Spleen (tissue), 11 donors: ENCODE measurements at regions not wholly inside any gene's neighbourhood (a gene's known extent, or its start where the extent isn't known, plus 50 kb on each side); places are given as distances from the start of the nearest gene placed in this dataset.

Experiments used
- DNase-seq: peaks from one replicate; pipeline ENCODE4 v3.0.0-alpha.2; 2020
- H3K27ac ChIP-seq, 8 donors: fragments of 200-600 bp; sonication (generic) in 7 of 8; 1 replicate in 4 of 8; 2 replicates in 4 of 8; pipeline versions ENCODE4 v1.5.0 to v1.8.0; 2016 to 2021; ENCODE audit warnings: inconsistent platforms in 4 of 8, mild to moderate bottlenecking in 4 of 8, moderate library complexity in 1 of 8
- H3K27me3 ChIP-seq, 7 donors: fragments of 200-600 bp; sonication (generic) in 6 of 7; replicated peaks in 1 of 7; 1 replicate in 4 of 7; 2 replicates in 3 of 7; pipeline versions ENCODE4 v1.5.0 to v1.8.0; 2016 to 2021; ENCODE audit warnings: inconsistent platforms in 3 of 7, mild to moderate bottlenecking in 1 of 7
- H3K36me3 ChIP-seq, 6 donors: fragments of 200-600 bp; sonication (generic) in 5 of 6; 1 replicate in 4 of 6; 2 replicates in 2 of 6; pipeline versions ENCODE4 v1.5.0 to v1.8.0; 2016 to 2021; ENCODE audit warnings: inconsistent platforms in 2 of 6
- H3K4me1 ChIP-seq, 6 donors: fragments of 200-600 bp; sonication (generic) in 5 of 6; 1 replicate in 3 of 6; 2 replicates in 3 of 6; pipeline versions ENCODE4 v1.5.0 to v1.8.0; 2016 to 2021; ENCODE audit warnings: inconsistent platforms in 3 of 6
- H3K4me3 ChIP-seq, 8 donors: fragments of 200-600 bp; sonication (generic) in 7 of 8; 1 replicate in 4 of 8; 2 replicates in 4 of 8; pipeline versions ENCODE4 v1.5.0 to v1.8.0; 2016 to 2021; ENCODE audit warnings: inconsistent platforms in 4 of 8, mild to moderate bottlenecking in 4 of 8, moderate library complexity in 2 of 8
- H3K9me3 ChIP-seq, 8 donors: fragments of 200-600 bp; sonication (generic) in 7 of 8; 1 replicate in 4 of 8; 2 replicates in 4 of 8; pipeline versions ENCODE4 v1.5.0 to v1.8.0; 2016 to 2021; ENCODE audit warnings: inconsistent platforms in 4 of 8
- POLR2A ChIP-seq, 3 donors: fragments of 450-650 bp; IDR thresholded peaks; one replicate each; pipeline ENCODE4 v1.5.1; 2017; ENCODE audit warnings: antibody characterized with exemption in 3 of 3, mild to moderate bottlenecking in 1 of 3
- POLR2AphosphoS5 ChIP-seq, 3 donors: sonication (generic); formaldehyde crosslinking; IDR thresholded peaks; one replicate each; pipeline ENCODE4 v1.5.1; 2017; ENCODE audit warnings: antibody characterized with exemption in 3 of 3
- WGBS, 5 donors: extraction: QIAGEN DNeasy Blood & Tissue Kit in 3 of 5; methylation state at CpG; one replicate each; pipeline versions ENCODE4 v1.1.5 to v1.1.7; 2013 to 2018; 5-methylcytosine and 5-hydroxymethylcytosine counted together
- intact Hi-C: fragments of 100-400 bp; cut with DNase I; formaldehyde crosslinking; loops from one replicate; pipeline ENCODE4 v1.15.0; 2023; ENCODE audit warnings: low total_unique reads
- TF ChIP-seq, protein P1 (sequence below), 11 experiments: fragments of 200-600 bp in 7 of 11; fragments of 450-650 bp in 4 of 11; sonication (generic) in 4 of 11; IDR thresholded peaks in 8 of 11; conservative IDR thresholded peaks in 3 of 11; 1 replicate in 7 of 11; 2 replicates in 4 of 11; pipeline versions ENCODE4 v1.4.0 to v1.8.0; 2016 to 2021; ENCODE audit warnings: antibody characterized with exemption in 11 of 11, inconsistent platforms in 4 of 11, mild to moderate bottlenecking in 1 of 11
- donor health status: healthy with polysubstance abuse.
- donor health status: DM: no; HTN: no; CAD: no; lungs with moderate emphysema.
- donor health status: DM: no; HTN: no; CAD: no.
- donor health status: Bipolar disorder and iron deficiency.
- donor health status: healthy.
- donor health status: DM: no; HTN: no; CAD: no.
- donor health status: DM: yes; HTN: yes; CAD: no.

DNA sequence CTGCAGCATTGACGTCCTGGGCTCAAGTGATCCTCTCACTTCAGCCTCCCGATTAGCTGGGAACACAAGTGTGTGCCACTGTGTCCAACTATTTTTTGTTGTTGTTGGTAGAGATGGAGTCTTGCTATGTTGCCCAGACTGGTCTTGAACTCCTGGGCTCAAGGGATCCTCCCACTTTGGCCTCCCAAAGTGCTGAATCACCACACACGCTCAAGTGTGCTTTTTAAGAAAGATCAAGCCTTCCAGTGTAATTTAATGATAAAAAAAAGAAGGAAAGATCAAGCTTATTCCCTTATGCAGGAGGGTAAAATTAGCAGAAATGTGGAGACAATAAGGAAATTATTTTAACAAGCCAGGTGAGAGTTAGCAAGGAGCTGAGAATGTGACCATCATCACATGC lies 61.1 kb upstream of the SERBP1 start:
- no peak overlapping the region for H3K27ac ChIP-seq
- H3K9me3 ChIP-seq = no peaks in the 10 kb centered on the region
- no peak overlapping the region for H3K4me3 ChIP-seq
- no peaks in the 10 kb centered on the region for H3K4me1 ChIP-seq
- WGBS, 5 donors = 79 to 88% (median 82%) methylated on average over 3 of the region's 3 CpGs
- no peaks in the 10 kb centered on the region for H3K27me3 ChIP-seq
- TF ChIP-seq, protein P1, sequence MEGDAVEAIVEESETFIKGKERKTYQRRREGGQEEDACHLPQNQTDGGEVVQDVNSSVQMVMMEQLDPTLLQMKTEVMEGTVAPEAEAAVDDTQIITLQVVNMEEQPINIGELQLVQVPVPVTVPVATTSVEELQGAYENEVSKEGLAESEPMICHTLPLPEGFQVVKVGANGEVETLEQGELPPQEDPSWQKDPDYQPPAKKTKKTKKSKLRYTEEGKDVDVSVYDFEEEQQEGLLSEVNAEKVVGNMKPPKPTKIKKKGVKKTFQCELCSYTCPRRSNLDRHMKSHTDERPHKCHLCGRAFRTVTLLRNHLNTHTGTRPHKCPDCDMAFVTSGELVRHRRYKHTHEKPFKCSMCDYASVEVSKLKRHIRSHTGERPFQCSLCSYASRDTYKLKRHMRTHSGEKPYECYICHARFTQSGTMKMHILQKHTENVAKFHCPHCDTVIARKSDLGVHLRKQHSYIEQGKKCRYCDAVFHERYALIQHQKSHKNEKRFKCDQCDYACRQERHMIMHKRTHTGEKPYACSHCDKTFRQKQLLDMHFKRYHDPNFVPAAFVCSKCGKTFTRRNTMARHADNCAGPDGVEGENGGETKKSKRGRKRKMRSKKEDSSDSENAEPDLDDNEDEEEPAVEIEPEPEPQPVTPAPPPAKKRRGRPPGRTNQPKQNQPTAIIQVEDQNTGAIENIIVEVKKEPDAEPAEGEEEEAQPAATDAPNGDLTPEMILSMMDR (IDR thresholded peaks at IDR 0.05 in 8 of 11, conservative IDR thresholded peaks at IDR 0.05 in 3 of 11) = no peak
- no peak for TF ChIP-seq POLR2AphosphoS5 (IDR thresholded peaks at IDR 0.05)
- no peak for TF ChIP-seq POLR2A (IDR thresholded peaks at IDR 0.05)
- intact Hi-C loops = loop anchor here (10.0 kb wide), 1 partner anchor 726 kb away; no protein-coding TSS in a partner anchor
- DNase-seq = no peak
- no peaks in the 10 kb centered on the region for H3K36me3 ChIP-seq

DNA sequence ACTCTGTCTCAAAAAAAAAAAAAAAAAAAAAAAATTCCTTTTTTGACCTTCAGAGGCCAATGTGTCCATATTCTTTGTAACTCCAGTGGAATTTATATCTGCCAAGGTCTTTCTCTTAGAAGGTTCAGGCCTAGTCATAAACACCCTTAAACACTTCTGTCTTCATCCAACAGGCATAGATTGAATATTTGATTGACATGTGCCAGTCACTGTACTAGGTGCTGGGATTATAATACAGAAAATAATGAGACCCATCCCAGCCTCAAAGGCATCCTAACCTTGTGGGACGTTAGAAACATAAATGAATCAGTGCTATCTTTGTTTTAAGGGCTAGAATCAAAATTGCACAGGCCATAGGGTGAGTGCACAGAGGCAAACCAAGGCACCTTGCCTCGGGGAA lies 62.9 kb upstream of the SERBP1 start:
- Histone ChIP-seq H3K27me3 (no peaks in the 10 kb centered on the region), H3K4me3 (no peak overlapping the region), H3K27ac (no peak overlapping the region), H3K4me1 (no peaks in the 10 kb centered on the region), H3K36me3 (no peaks in the 10 kb centered on the region), H3K9me3 (no peaks in the 10 kb centered on the region)
- intact Hi-C loops = loop anchor here (10.0 kb wide), 1 partner anchor 728 kb away; no protein-coding TSS in a partner anchor
- 69 to 96% (median 84%) methylated on average over 2 of the region's 2 CpGs for WGBS, 5 donors
- TF ChIP-seq POLR2AphosphoS5 (IDR thresholded peaks at IDR 0.05) (no peak), POLR2A (IDR thresholded peaks at IDR 0.05) (no peak)
- TF ChIP-seq, protein P1 (IDR thresholded peaks at IDR 0.05 in 8 of 11, conservative IDR thresholded peaks at IDR 0.05 in 3 of 11) = no peak
- DNase-seq = no peak

GRCh38 chr1:67495327-67495726 lies 65.1 kb upstream of the SERBP1 start:
- intact Hi-C loops = loop anchor here (10.0 kb wide), 1 partner anchor 731 kb away; no protein-coding TSS in a partner anchor
- 86 to 96% (median 95%) methylated on average over 6 of the region's 6 CpGs for WGBS, 5 donors
- no peak for TF ChIP-seq POLR2AphosphoS5 (IDR thresholded peaks at IDR 0.05)
- TF ChIP-seq, protein P1 (IDR thresholded peaks at IDR 0.05 in 8 of 11, conservative IDR thresholded peaks at IDR 0.05 in 3 of 11) = no peak
- TF ChIP-seq POLR2A (IDR thresholded peaks at IDR 0.05) = no peak
- no peak for DNase-seq
- Histone ChIP-seq H3K27me3 (no peaks in the 10 kb centered on the region), H3K9me3 (no peaks in the 10 kb centered on the region), H3K4me1 (peaks cover 0 to 2% (median 2%) of the 10 kb centered on the region in 6 donors), H3K4me3 (no peak overlapping the region), H3K27ac (no peak overlapping the region), H3K36me3 (no peaks in the 10 kb centered on the region)

DNA sequence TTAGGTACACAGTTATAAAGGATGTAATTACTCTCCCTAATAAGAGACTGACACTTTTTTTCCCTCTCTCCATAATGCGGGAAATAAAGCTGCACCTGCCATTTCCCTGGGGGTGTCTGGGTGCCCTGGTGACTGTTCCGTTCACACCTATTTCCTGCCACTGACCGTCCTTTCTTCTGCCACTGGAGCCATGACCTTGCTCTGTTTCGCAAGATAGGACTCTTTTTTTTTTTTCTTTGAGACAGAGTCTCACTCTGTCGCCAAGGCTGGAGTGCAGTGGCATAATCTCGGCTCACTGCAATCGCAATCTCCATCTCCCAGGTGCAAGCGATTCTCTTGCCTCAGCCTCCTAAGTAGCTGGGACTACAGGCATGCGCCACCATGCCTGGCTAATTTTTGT lies 66.1 kb upstream of the SERBP1 start:
- H3K27ac ChIP-seq = no peak overlapping the region
- TF ChIP-seq POLR2AphosphoS5 (IDR thresholded peaks at IDR 0.05) (no peak), POLR2A (IDR thresholded peaks at IDR 0.05) (no peak)
- TF ChIP-seq, protein P1 (IDR thresholded peaks at IDR 0.05 in 8 of 11, conservative IDR thresholded peaks at IDR 0.05 in 3 of 11) = no peak
- H3K4me1 ChIP-seq = peaks cover 0 to 8% (median 6%) of the 10 kb centered on the region in 6 donors
- 61 to 75% (median 66%) methylated on average over 9 of the region's 9 CpGs for WGBS, 5 donors
- no peaks in the 10 kb centered on the region for H3K36me3 ChIP-seq
- no peak for DNase-seq
- intact Hi-C loops = loop anchor here (10.0 kb wide), 1 partner anchor 732 kb away; no protein-coding TSS in a partner anchor
- H3K4me3 ChIP-seq = no peak overlapping the region
- H3K27me3 ChIP-seq = peaks cover 0 to 8% (median 3%) of the 10 kb centered on the region in 7 donors
- H3K9me3 ChIP-seq = no peaks in the 10 kb centered on the region
